Activated CD4-positive, alpha-beta memory T cell treated with anti-CD3 and anti-CD28 coated beads, Interleukin-2, amount 10 ng/mL, durations not matched to agents 7 days and 5 days (primary cell): ENCODE measurements at regions not wholly inside any gene's neighbourhood (a gene's known extent, or its start where the extent isn't known, plus 50 kb on each side); places are given as distances from the start of the nearest gene placed in this dataset.
"Not testable (repeated sequence)": the region's sequence is repeated elsewhere in the genome, so short reads cannot be mapped to it uniquely, and the experiment has no call there.

Source experiments
- CTCF ChIA-PET: fragments of 350-600 bp; sonication (Branson Sonifier 250); formaldehyde crosslinking; loops from one replicate; lab custom pipeline; 2021; ENCODE audit warnings: antibody characterized with exemption, inconsistent platforms; lab: Charles Lee
- POLR2A ChIA-PET: fragments of 350-600 bp; sonication (Branson Sonifier 250); formaldehyde crosslinking; loops from one replicate; lab custom pipeline; 2021; ENCODE audit warnings: antibody characterized with exemption; lab: Charles Lee
- DNase-seq: peaks from one replicate; pipeline ENCODE4 v3.0.0-alpha.2; 2020
- H3K27ac Mint-ChIP-seq: one replicate; pipeline ENCODE4 v1.8.0; 2021; ENCODE audit warnings: mild to moderate bottlenecking, mixed read lengths
- H3K27me3 Mint-ChIP-seq: one replicate; pipeline ENCODE4 v1.8.0; 2021; ENCODE audit warnings: mixed read lengths
- H3K36me3 Mint-ChIP-seq: one replicate; pipeline ENCODE4 v1.8.0; 2021; ENCODE audit warnings: low read depth, mixed read lengths
- H3K4me1 Mint-ChIP-seq: one replicate; pipeline ENCODE4 v1.8.0; 2021; ENCODE audit warnings: mixed read lengths
- H3K4me3 Mint-ChIP-seq: one replicate; pipeline ENCODE4 v1.8.0; 2021; ENCODE audit warnings: mild to moderate bottlenecking, mixed read lengths
- H3K9me3 Mint-ChIP-seq: one replicate; pipeline ENCODE4 v1.8.0; 2021; ENCODE audit warnings: mixed read lengths

- H3K4me1 Mint-ChIP-seq = no peaks in the 10 kb centered on the region
- H3K36me3 Mint-ChIP-seq = no peaks in the 10 kb centered on the region
- no peak overlapping the region for H3K4me3 Mint-ChIP-seq
- no peaks in the 10 kb centered on the region for H3K27me3 Mint-ChIP-seq
- no peak for DNase-seq
- H3K27ac Mint-ChIP-seq = no peak overlapping the region
- H3K9me3 Mint-ChIP-seq = no peaks in the 10 kb centered on the region
- POLR2A ChIA-PET = no interaction called here
- CTCF ChIA-PET = no interaction called here
These were observed 143.5 kb downstream of the NEDD1 start for GRCh38 chr12:97050509-97050908.

- no peak overlapping the region for H3K27ac Mint-ChIP-seq
- H3K27me3 Mint-ChIP-seq = no peaks in the 10 kb centered on the region
- H3K4me3 Mint-ChIP-seq = no peak overlapping the region
- ChIA-PET POLR2A (no interaction called here), CTCF (no interaction called here)
- no peaks in the 10 kb centered on the region for H3K36me3 Mint-ChIP-seq
- H3K4me1 Mint-ChIP-seq = no peaks in the 10 kb centered on the region
- DNase-seq = no peak
- no peaks in the 10 kb centered on the region for H3K9me3 Mint-ChIP-seq
These were observed 144.3 kb downstream of the NEDD1 start for GRCh38 chr12:97051341-97051740.

- H3K36me3 Mint-ChIP-seq = no peaks in the 10 kb centered on the region
- CTCF ChIA-PET = no interaction called here
- no peaks in the 10 kb centered on the region for H3K9me3 Mint-ChIP-seq
- H3K27ac Mint-ChIP-seq = no peak overlapping the region
- H3K4me3 Mint-ChIP-seq = no peak overlapping the region
- POLR2A ChIA-PET = no interaction called here
- H3K27me3 Mint-ChIP-seq = peaks cover 4% of the 10 kb centered on the region
- no peaks in the 10 kb centered on the region for H3K4me1 Mint-ChIP-seq
- no peak for DNase-seq
These were observed 154.1 kb downstream of the NEDD1 start for GRCh38 chr12:97061171-97061570.

- no peaks in the 10 kb centered on the region for H3K9me3 Mint-ChIP-seq
- ChIA-PET CTCF (no interaction called here), POLR2A (no interaction called here)
- no peaks in the 10 kb centered on the region for H3K4me1 Mint-ChIP-seq
- H3K27ac Mint-ChIP-seq = no peak overlapping the region
- H3K4me3 Mint-ChIP-seq = no peak overlapping the region
- DNase-seq = no peak
- H3K36me3 Mint-ChIP-seq = no peaks in the 10 kb centered on the region
- H3K27me3 Mint-ChIP-seq = peaks cover 4% of the 10 kb centered on the region
These were observed 156.4 kb downstream of the NEDD1 start for GRCh38 chr12:97063292-97063935.

- Mint-ChIP-seq H3K9me3 (no peaks in the 10 kb centered on the region), H3K36me3 (no peaks in the 10 kb centered on the region), H3K27me3 (no peaks in the 10 kb centered on the region), H3K4me1 (no peaks in the 10 kb centered on the region), H3K4me3 (no peak overlapping the region), H3K27ac (no peak overlapping the region)
- no peak for DNase-seq
- CTCF ChIA-PET = no interaction called here
- POLR2A ChIA-PET = no interaction called here
These were observed 168.3 kb downstream of the NEDD1 start for GRCh38 chr12:97075161-97075933.

GRCh38 chr12:97075934-97076630 lies 169.0 kb downstream of the NEDD1 start:
- no peak for DNase-seq
- Mint-ChIP-seq H3K4me1 (no peaks in the 10 kb centered on the region), H3K27ac (no peak overlapping the region), H3K27me3 (no peaks in the 10 kb centered on the region), H3K9me3 (no peaks in the 10 kb centered on the region), H3K4me3 (no peak overlapping the region), H3K36me3 (no peaks in the 10 kb centered on the region)
- ChIA-PET POLR2A (no interaction called here), CTCF (no interaction called here)

- DNase-seq, H3K9me3 Mint-ChIP-seq, POLR2A ChIA-PET, H3K27me3 Mint-ChIP-seq, H3K4me1 Mint-ChIP-seq, H3K36me3 Mint-ChIP-seq, H3K4me3 Mint-ChIP-seq, H3K27ac Mint-ChIP-seq: not testable (repeated sequence)
- CTCF ChIA-PET = interaction anchor here (0.7 kb wide), 1 partner anchor 1795 kb away, joined by 3 read pairs; no protein-coding TSS in a partner anchor
These were observed 169.9 kb downstream of the NEDD1 start for GRCh38 chr12:97076912-97077311.

GRCh38 chr12:97082029-97082428 lies 175.0 kb downstream of the NEDD1 start:
- Mint-ChIP-seq H3K27ac (no peak overlapping the region), H3K9me3 (no peaks in the 10 kb centered on the region), H3K27me3 (no peaks in the 10 kb centered on the region), H3K4me3 (no peak overlapping the region), H3K4me1 (no peaks in the 10 kb centered on the region), H3K36me3 (no peaks in the 10 kb centered on the region)
- POLR2A ChIA-PET = no interaction called here
- CTCF ChIA-PET = no interaction called here
- DNase-seq = no peak

- Mint-ChIP-seq H3K27me3 (no peaks in the 10 kb centered on the region), H3K4me1 (no peaks in the 10 kb centered on the region), H3K9me3 (no peaks in the 10 kb centered on the region), H3K27ac (no peak overlapping the region), H3K4me3 (no peak overlapping the region), H3K36me3 (no peaks in the 10 kb centered on the region)
- ChIA-PET CTCF (no interaction called here), POLR2A (no interaction called here)
- DNase-seq = no peak
These were observed 186.2 kb downstream of the NEDD1 start for GRCh38 chr12:97093187-97093683.

- CTCF ChIA-PET = no interaction called here
- no peaks in the 10 kb centered on the region for H3K4me1 Mint-ChIP-seq
- H3K9me3 Mint-ChIP-seq = peaks cover 5% of the 10 kb centered on the region
- no peak overlapping the region for H3K4me3 Mint-ChIP-seq
- H3K36me3 Mint-ChIP-seq = no peaks in the 10 kb centered on the region
- H3K27ac Mint-ChIP-seq = no peak overlapping the region
- H3K27me3 Mint-ChIP-seq = no peaks in the 10 kb centered on the region
- POLR2A ChIA-PET = no interaction called here
- no peak for DNase-seq
These were observed 190.7 kb downstream of the NEDD1 start for GRCh38 chr12:97097734-97098133.

- no peaks in the 10 kb centered on the region for H3K4me1 Mint-ChIP-seq
These were observed 202.4 kb downstream of the NEDD1 start for GRCh38 chr12:97109441-97109840.

GRCh38 chr12:97112136-97112535 lies 205.1 kb downstream of the NEDD1 start:
- no peaks in the 10 kb centered on the region for H3K4me1 Mint-ChIP-seq
- H3K9me3 Mint-ChIP-seq = peaks cover 5% of the 10 kb centered on the region
- CTCF ChIA-PET = no interaction called here
- no peak for DNase-seq
- H3K27ac Mint-ChIP-seq = no peak overlapping the region
- POLR2A ChIA-PET = no interaction called here
- H3K36me3 Mint-ChIP-seq = no peaks in the 10 kb centered on the region
- no peak overlapping the region for H3K4me3 Mint-ChIP-seq
- no peaks in the 10 kb centered on the region for H3K27me3 Mint-ChIP-seq

More at GRCh38 chr12:97109441-97109840, 202.4 kb downstream of the NEDD1 start:
- no peak for DNase-seq
- ChIA-PET CTCF (no interaction called here), POLR2A (no interaction called here)
- Mint-ChIP-seq H3K4me3 (no peak overlapping the region), H3K27ac (no peak overlapping the region), H3K27me3 (no peaks in the 10 kb centered on the region), H3K9me3 (peaks cover 5% of the 10 kb centered on the region), H3K36me3 (no peaks in the 10 kb centered on the region)

GRCh38 chr12:97118796-97119375 lies 211.8 kb downstream of the NEDD1 start:
- no peak overlapping the region for H3K27ac Mint-ChIP-seq
- no peaks in the 10 kb centered on the region for H3K4me1 Mint-ChIP-seq

More at GRCh38 chr12:97118796-97119375, 211.8 kb downstream of the NEDD1 start:
- H3K36me3 Mint-ChIP-seq = no peaks in the 10 kb centered on the region
- ChIA-PET CTCF (no interaction called here), POLR2A (no interaction called here)
- no peak overlapping the region for H3K4me3 Mint-ChIP-seq
- H3K9me3 Mint-ChIP-seq = peaks cover 2% of the 10 kb centered on the region
- no peak for DNase-seq
- no peaks in the 10 kb centered on the region for H3K27me3 Mint-ChIP-seq
